Vagina (tissue), 2 donors: ENCODE measurements at regions not wholly inside any gene's neighbourhood (a gene's known extent, or its start where the extent isn't known, plus 50 kb on each side); places are given as distances from the start of the nearest gene placed in this dataset.

Experiments used
- POLR2A ChIP-seq, 2 donors: fragments of 450-650 bp; IDR thresholded peaks; one replicate each; pipeline ENCODE4 v1.6.1; 2017; ENCODE audit warnings: antibody characterized with exemption in 2 of 2, mild to moderate bottlenecking in 2 of 2, moderate library complexity in 2 of 2
- POLR2AphosphoS5 ChIP-seq, 2 donors: sonication (generic); formaldehyde crosslinking; IDR thresholded peaks; one replicate each; pipeline ENCODE4 v1.9.0; 2017; ENCODE audit warnings: antibody characterized with exemption in 2 of 2, mild to moderate bottlenecking in 2 of 2, low read depth in 1 of 2; ENCODE audit not compliant: insufficient read depth in 1 of 2
- TF ChIP-seq, protein P1 (sequence below), 3 experiments: fragments of 450-650 bp in 2 of 3; fragments of 200-600 bp in 1 of 3; sonication (generic) in 1 of 3; IDR thresholded peaks; one replicate each; pipeline ENCODE4 v1.5.1; 2017 to 2019; ENCODE audit warnings: antibody characterized with exemption in 3 of 3, mild to moderate bottlenecking in 2 of 3, moderate library complexity in 2 of 3

DNA sequence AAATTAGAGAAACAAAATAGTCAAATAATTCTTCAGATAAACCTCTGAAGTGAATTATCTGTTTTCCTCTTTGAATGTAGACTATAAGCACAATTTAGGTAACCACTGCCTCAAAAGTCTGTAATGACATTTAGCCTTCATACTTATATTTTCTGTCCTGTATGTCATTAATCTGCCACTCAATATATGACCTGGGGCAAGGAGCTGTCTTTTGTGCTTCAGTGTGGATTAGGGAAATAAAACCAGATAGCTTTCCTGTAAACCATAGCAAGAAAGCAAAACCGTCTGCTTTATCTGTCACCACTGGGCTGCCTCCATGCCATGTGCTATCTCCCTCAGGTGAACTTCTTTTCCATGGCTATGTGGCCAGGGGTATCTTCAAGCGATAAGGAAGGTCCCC lies 606.6 kb upstream of the C9orf72 start:
- TF ChIP-seq, protein P1, sequence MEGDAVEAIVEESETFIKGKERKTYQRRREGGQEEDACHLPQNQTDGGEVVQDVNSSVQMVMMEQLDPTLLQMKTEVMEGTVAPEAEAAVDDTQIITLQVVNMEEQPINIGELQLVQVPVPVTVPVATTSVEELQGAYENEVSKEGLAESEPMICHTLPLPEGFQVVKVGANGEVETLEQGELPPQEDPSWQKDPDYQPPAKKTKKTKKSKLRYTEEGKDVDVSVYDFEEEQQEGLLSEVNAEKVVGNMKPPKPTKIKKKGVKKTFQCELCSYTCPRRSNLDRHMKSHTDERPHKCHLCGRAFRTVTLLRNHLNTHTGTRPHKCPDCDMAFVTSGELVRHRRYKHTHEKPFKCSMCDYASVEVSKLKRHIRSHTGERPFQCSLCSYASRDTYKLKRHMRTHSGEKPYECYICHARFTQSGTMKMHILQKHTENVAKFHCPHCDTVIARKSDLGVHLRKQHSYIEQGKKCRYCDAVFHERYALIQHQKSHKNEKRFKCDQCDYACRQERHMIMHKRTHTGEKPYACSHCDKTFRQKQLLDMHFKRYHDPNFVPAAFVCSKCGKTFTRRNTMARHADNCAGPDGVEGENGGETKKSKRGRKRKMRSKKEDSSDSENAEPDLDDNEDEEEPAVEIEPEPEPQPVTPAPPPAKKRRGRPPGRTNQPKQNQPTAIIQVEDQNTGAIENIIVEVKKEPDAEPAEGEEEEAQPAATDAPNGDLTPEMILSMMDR (IDR thresholded peaks at IDR 0.05), result no peak
- TF ChIP-seq POLR2AphosphoS5 (IDR thresholded peaks at IDR 0.05; ENCODE audit: insufficient read depth in 1 of 2, low read depth in 1 of 2) (no peak), POLR2A (IDR thresholded peaks at IDR 0.05) (no peak)
